Neural cell (in vitro differentiated cells): ENCODE measurements at regions not wholly inside any gene's neighbourhood (a gene's known extent, or its start where the extent isn't known, plus 50 kb on each side); places are given as distances from the start of the nearest gene placed in this dataset.

ENCODE experiments used
- CTCF ChIP-seq: fragments of 450-650 bp; IDR thresholded peaks from 2 replicates; pipeline ENCODE4 v1.5.1; 2014; ENCODE audit warnings: antibody characterized with exemption, mild to moderate bottlenecking, moderate library complexity; ENCODE audit not compliant: poor library complexity, severe bottlenecking
- EP300 ChIP-seq: fragments of 450-650 bp; conservative IDR thresholded peaks from 2 replicates; pipeline ENCODE4 v1.6.1; 2014; ENCODE audit warnings: antibody characterized with exemption, mild to moderate bottlenecking, moderate library complexity; ENCODE audit not compliant: poor library complexity, severe bottlenecking
- EZH2 ChIP-seq: fragments of 200-600, 300-800 bp; shearing (Covaris generic), sonication (generic); IDR thresholded peaks from 2 replicates; pipeline ENCODE4 v1.6.1; 2014; ENCODE audit warnings: antibody characterized with exemption, low read length, borderline replicate concordance, mild to moderate bottlenecking; ENCODE audit not compliant: insufficient read depth, poor library complexity, severe bottlenecking
- MXI1 ChIP-seq: fragments of 450-650 bp; conservative IDR thresholded peaks from 2 replicates; pipeline ENCODE4 v1.6.1; 2014; ENCODE audit warnings: antibody characterized with exemption, mild to moderate bottlenecking; ENCODE audit not compliant: poor library complexity, severe bottlenecking
- POLR2AphosphoS5 ChIP-seq: IDR thresholded peaks from 2 replicates; pipeline ENCODE4 v1.6.1; 2012
- RAD21 ChIP-seq: fragments of 450-650 bp; conservative IDR thresholded peaks from 2 replicates; pipeline ENCODE4 v1.6.1; 2014; ENCODE audit warnings: antibody characterized with exemption, mild to moderate bottlenecking, moderate library complexity
- REST ChIP-seq: IDR thresholded peaks from 2 replicates; pipeline ENCODE4 v1.6.1; 2012; ENCODE audit warnings: borderline replicate concordance
- SMC3 ChIP-seq: fragments of 450-650 bp; conservative IDR thresholded peaks from 2 replicates; pipeline ENCODE4 v1.6.1; 2014; ENCODE audit warnings: antibody characterized with exemption, mild to moderate bottlenecking, moderate library complexity; ENCODE audit not compliant: poor library complexity
- TAF1 ChIP-seq: IDR thresholded peaks from 2 replicates; pipeline ENCODE4 v1.6.1; 2012; ENCODE audit warnings: low read depth

GRCh38 chr5:115469904-115470516 lies 74.6 kb downstream of the FEM1C start:
- no peak for TF ChIP-seq CTCF
- TF ChIP-seq RAD21 = no peak
- no peak for TF ChIP-seq EZH2
- TF ChIP-seq TAF1 = no peak
- TF ChIP-seq MXI1 = no peak
- TF ChIP-seq EP300 = no peak
- no peak for TF ChIP-seq POLR2AphosphoS5
- no peak for TF ChIP-seq REST
- TF ChIP-seq SMC3 = no peak
